GM12874 (cell line): ENCODE measurements at regions not wholly inside any gene's neighbourhood (a gene's known extent, or its start where the extent isn't known, plus 50 kb on each side); places are given as distances from the start of the nearest gene placed in this dataset.

ENCODE experiments used
- TF ChIP-seq, protein P1 (sequence below): IDR thresholded peaks from 2 replicates; pipeline ENCODE4 v1.5.1; 2011; ENCODE audit warnings: low read depth, mild to moderate bottlenecking, control low read depth, low read length, moderate library complexity; ENCODE audit not compliant: insufficient read depth

- TF ChIP-seq, protein P1, sequence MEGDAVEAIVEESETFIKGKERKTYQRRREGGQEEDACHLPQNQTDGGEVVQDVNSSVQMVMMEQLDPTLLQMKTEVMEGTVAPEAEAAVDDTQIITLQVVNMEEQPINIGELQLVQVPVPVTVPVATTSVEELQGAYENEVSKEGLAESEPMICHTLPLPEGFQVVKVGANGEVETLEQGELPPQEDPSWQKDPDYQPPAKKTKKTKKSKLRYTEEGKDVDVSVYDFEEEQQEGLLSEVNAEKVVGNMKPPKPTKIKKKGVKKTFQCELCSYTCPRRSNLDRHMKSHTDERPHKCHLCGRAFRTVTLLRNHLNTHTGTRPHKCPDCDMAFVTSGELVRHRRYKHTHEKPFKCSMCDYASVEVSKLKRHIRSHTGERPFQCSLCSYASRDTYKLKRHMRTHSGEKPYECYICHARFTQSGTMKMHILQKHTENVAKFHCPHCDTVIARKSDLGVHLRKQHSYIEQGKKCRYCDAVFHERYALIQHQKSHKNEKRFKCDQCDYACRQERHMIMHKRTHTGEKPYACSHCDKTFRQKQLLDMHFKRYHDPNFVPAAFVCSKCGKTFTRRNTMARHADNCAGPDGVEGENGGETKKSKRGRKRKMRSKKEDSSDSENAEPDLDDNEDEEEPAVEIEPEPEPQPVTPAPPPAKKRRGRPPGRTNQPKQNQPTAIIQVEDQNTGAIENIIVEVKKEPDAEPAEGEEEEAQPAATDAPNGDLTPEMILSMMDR: no peak
Measured at GRCh38 chr6:93183531-93183972, 235.8 kb downstream of the EPHA7 start.

- TF ChIP-seq, protein P1: no peak
Measured at GRCh38 chr6:93182938-93183479, 236.3 kb downstream of the EPHA7 start.

DNA sequence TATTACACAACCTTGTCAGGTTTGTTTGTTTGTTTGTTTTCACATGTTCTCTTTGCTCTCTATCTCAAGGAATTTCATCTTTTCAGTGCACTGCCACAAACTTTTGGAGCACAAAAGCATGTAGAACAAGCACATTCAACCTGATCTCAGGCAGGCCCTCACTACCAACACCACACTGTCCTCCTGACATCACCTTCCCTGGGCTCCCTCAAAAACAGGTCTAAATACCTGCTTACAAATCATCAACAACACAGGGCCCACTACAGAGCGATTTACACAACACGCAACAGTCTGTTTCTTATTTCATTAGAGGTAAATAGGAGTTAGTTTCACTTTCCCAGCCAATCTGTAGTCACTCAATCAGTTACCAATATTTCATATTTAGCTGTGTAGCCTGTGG lies 241.4 kb downstream of the EPHA7 start:
- TF ChIP-seq, protein P1: no peak

GRCh38 chr6:93177438-93177837 lies 241.9 kb downstream of the EPHA7 start:
- TF ChIP-seq, protein P1: no peak

GRCh38 chr6:93176070-93176469 lies 243.3 kb downstream of the EPHA7 start:
- TF ChIP-seq, protein P1: no peak

DNA sequence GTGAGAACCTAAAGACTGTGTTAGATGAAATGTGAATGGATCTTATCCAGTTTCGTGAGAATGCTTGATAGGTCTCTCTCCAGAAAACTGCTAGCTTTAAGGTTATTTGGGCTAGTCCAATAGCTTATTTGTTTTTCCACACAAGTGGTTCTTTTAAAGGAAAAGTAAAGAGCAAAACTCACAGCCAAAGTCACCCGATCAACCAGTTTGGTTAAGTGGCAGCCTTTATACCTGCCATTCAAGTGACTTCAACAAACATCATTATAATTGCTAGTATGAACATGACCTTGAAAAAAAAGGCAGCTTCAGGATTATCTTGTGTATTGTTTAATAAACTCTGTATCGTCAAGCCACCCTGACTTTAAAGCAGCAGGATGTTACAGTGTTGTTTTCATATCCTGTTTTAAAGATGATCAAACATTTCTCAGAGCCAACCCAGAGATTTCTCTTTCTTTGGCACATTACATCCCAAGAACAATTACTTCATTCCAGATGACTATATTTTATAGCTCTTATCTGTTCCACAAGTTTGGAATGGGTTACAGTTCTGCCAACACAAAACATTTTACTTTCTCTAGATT lies 253.4 kb downstream of the EPHA7 start:
- TF ChIP-seq, protein P1: no peak

DNA sequence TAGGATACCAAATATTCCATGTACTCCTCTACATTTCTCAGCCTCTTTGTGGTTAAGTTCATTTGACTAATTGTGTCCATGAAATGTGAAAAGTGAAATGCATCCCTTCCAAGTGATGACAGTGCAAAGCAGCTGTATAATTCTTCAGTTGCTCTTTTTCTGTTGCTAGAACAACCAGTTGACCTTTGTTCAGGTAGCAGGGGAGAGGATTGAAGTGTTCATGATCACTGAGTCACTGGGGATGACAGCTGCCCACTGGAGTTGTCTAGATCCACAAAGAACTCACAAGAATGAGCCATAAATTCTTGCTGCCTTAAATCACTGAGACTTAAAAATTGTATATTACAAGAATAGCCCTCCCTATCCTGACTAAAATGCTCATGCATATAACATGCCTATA lies 254.6 kb downstream of the EPHA7 start:
- TF ChIP-seq, protein P1: no peak
